RCC 7860 (cell line): ENCODE measurements at regions not wholly inside any gene's neighbourhood (a gene's known extent, or its start where the extent isn't known, plus 50 kb on each side); places are given as distances from the start of the nearest gene placed in this dataset.
"Not testable (repeated sequence)": the region's sequence is repeated elsewhere in the genome, so short reads cannot be mapped to it uniquely, and the experiment has no call there.

Experiments
- DNase-seq: peaks from one replicate; pipeline ENCODE4 v3.0.0-alpha.2; 2015; ENCODE audit warnings: low spot score
- FAIRE-seq: peaks from 2 replicates; lab custom pipeline; 2012; peaks lifted over from hg19 to GRCh38; lab: Jason Lieb, UNC

GRCh38 chr4:100340512-100341485, 150.5 kb upstream of the DDIT4L start:
- no peak for DNase-seq
- no peak for FAIRE-seq

GRCh38 chr4:100339870-100340269, 149.6 kb upstream of the DDIT4L start:
- FAIRE-seq (no peak), DNase-seq (no peak)

- not testable (repeated sequence) for FAIRE-seq, DNase-seq
These were observed 143.2 kb upstream of the DDIT4L start for GRCh38 chr4:100333491-100333890.

GRCh38 chr4:100317032-100317864, 127.0 kb upstream of the DDIT4L start:
- no peak for DNase-seq
- no peak for FAIRE-seq

- DNase-seq (no peak), FAIRE-seq (no peak)
These were observed 123.8 kb upstream of the DDIT4L start for GRCh38 chr4:100314057-100314456.

GRCh38 chr4:100312615-100313350, 122.5 kb upstream of the DDIT4L start:
- no peak for DNase-seq
- FAIRE-seq: no peak

- DNase-seq (no peak), FAIRE-seq (no peak)
These were observed 120.9 kb upstream of the DDIT4L start for GRCh38 chr4:100311181-100311580.

GRCh38 chr4:100306018-100306417, 115.8 kb upstream of the DDIT4L start:
- DNase-seq (peak; percentile 88), FAIRE-seq (peak; percentile 97)

GRCh38 chr4:100302061-100303026, 112.1 kb upstream of the DDIT4L start:
- DNase-seq (no peak), FAIRE-seq (no peak)

- FAIRE-seq (peak; percentile 88), DNase-seq (peak; percentile 71)
These were observed 109.0 kb upstream of the DDIT4L start for GRCh38 chr4:100299046-100299840.

GRCh38 chr4:100295792-100296191, 105.5 kb upstream of the DDIT4L start:
- no peak for DNase-seq
- FAIRE-seq: no peak

GRCh38 chr4:100294356-100294755, 104.1 kb upstream of the DDIT4L start:
- DNase-seq (no peak), FAIRE-seq (no peak)

- peak; percentile 68 for DNase-seq
These were observed 100.3 kb upstream of the DDIT4L start for GRCh38 chr4:100290585-100290984.

GRCh38 chr4:100289946-100290345, 99.7 kb upstream of the DDIT4L start:
- no peak for FAIRE-seq

More at GRCh38 chr4:100290585-100290984, 100.3 kb upstream of the DDIT4L start:
- FAIRE-seq: peak; percentile 25

GRCh38 chr4:100289530-100289888, 99.2 kb upstream of the DDIT4L start:
- DNase-seq: peak; percentile 79
- peak; percentile 82 for FAIRE-seq

More at GRCh38 chr4:100289946-100290345, 99.7 kb upstream of the DDIT4L start:
- peak; percentile 45 for DNase-seq

- FAIRE-seq: no peak
These were observed 98.7 kb upstream of the DDIT4L start for GRCh38 chr4:100288811-100289529.

GRCh38 chr4:100288161-100288560, 97.9 kb upstream of the DDIT4L start:
- peak; percentile 56 for FAIRE-seq
- DNase-seq: peak; percentile 67

More at GRCh38 chr4:100288811-100289529, 98.7 kb upstream of the DDIT4L start:
- DNase-seq: no peak

GRCh38 chr4:100287534-100287933, 97.3 kb upstream of the DDIT4L start:
- FAIRE-seq (no peak), DNase-seq (no peak)
